ENCODE measurements at regions not wholly inside any gene's neighbourhood (a gene's known extent, or its start where the extent isn't known, plus 50 kb on each side); places are given as distances from the start of the nearest gene placed in this dataset.

GRCh38 chr3:87473944-87474343, 197.6 kb upstream of the POU1F1 start:
- TF ChIP-seq CTCF (IDR thresholded peaks at IDR 0.05), result no peak
- TF ChIP-seq POLR2A (IDR thresholded peaks at IDR 0.05), result no peak
